Psoas muscle (tissue), 7 donors: ENCODE measurements at regions not wholly inside any gene's neighbourhood (a gene's known extent, or its start where the extent isn't known, plus 50 kb on each side); places are given as distances from the start of the nearest gene placed in this dataset.

Experiments
- ATAC-seq, 4 donors: fragments of 200-7000 bp; cut with Tn5 transposase; one replicate each; pipeline ENCODE4 v1.9.1; 2020; ENCODE audit warnings: moderate library complexity in 3 of 4, mild to moderate bottlenecking in 2 of 4
- DNase-seq, 2 donors: peaks; one replicate each; pipeline ENCODE4 v3.0.0-alpha.2; 2020
- H3K27ac ChIP-seq: fragments of 200-600 bp; one replicate; pipeline ENCODE4 v1.8.0; 2022
- H3K27me3 ChIP-seq, 3 donors: fragments of 200-600 bp in 1 of 3; one replicate each; pipeline versions ENCODE4 v1.6.1 to v1.8.0; 2013 to 2022; ENCODE audit warnings: low read length in 2 of 3, mild to moderate bottlenecking in 2 of 3, moderate library complexity in 1 of 3; ENCODE audit not compliant: insufficient read depth in 3 of 3
- H3K36me3 ChIP-seq, 2 donors: fragments of 200-600 bp in 1 of 2; one replicate each; pipeline versions ENCODE4 v1.6.1 to v1.8.0; 2013 to 2022; ENCODE audit warnings: low read depth in 1 of 2, mild to moderate bottlenecking in 1 of 2, moderate library complexity in 1 of 2; ENCODE audit not compliant: insufficient read depth in 1 of 2
- H3K4me1 ChIP-seq: fragments of 200-600 bp; one replicate; pipeline ENCODE4 v1.8.0; 2022
- H3K4me3 ChIP-seq: fragments of 200-600 bp; one replicate; pipeline ENCODE4 v1.8.0; 2022; ENCODE audit warnings: mild to moderate bottlenecking
- H3K9me3 ChIP-seq: fragments of 200-600 bp; one replicate; pipeline ENCODE4 v1.8.0; 2022
- CTCF ChIP-seq: fragments of 200-600 bp; IDR thresholded peaks from one replicate; pipeline ENCODE4 v1.8.0; 2022; ENCODE audit warnings: antibody characterized with exemption
- WGBS, 3 donors: extraction: QIAGEN DNeasy Blood & Tissue Kit; methylation state at CpG; one replicate each; pipeline versions ENCODE4 v1.1.6 to v1.1.7; 2013; 5-methylcytosine and 5-hydroxymethylcytosine counted together
- intact Hi-C, 2 donors: fragments of 100-400 bp; cut with DNase I; formaldehyde crosslinking; loops; one replicate each; pipeline versions ENCODE4 v1.11.0 to v1.14.2; 2022
- donor health status: healthy with polysubstance abuse.
- donor health status: DM: no; HTN: no; CAD: no; lungs with moderate emphysema.
- donor health status: Bipolar disorder and iron deficiency.
- donor health status: healthy.
- donor health status: DM: yes; HTN: yes; CAD: no.
- donor health status: DM: no; HTN: no; CAD: no.
- donor health status: DM: yes; HTN: yes; CAD: no.

GRCh38 chr16:26742040-26742439 lies 324.7 kb upstream of the C16orf82 start:
- WGBS, 3 donors, result 28 to 36% (median 32%) methylated on average over 2 of the region's 2 CpGs
- H3K4me1 ChIP-seq, result no peaks in the 10 kb centered on the region

GRCh38 chr16:26744430-26744829 lies 322.3 kb upstream of the C16orf82 start:
- intact Hi-C loops, result no loop called here
- H3K27me3 ChIP-seq, result no peaks in the 10 kb centered on the region
- WGBS, 3 donors, result 41 to 51% (median 43%) methylated on average over 5 of the region's 5 CpGs
- no peaks in the 10 kb centered on the region for H3K9me3 ChIP-seq
- DNase-seq (no peak), ATAC-seq (no peak)
- H3K36me3 ChIP-seq, result no peaks in the 10 kb centered on the region
- no peaks in the 10 kb centered on the region for H3K4me1 ChIP-seq
- TF ChIP-seq CTCF, result no peak
- no peak overlapping the region for H3K4me3 ChIP-seq
- no peak overlapping the region for H3K27ac ChIP-seq

More at GRCh38 chr16:26742040-26742439, 324.7 kb upstream of the C16orf82 start:
- ATAC-seq (no peak), DNase-seq (no peak)
- Histone ChIP-seq H3K9me3 (no peaks in the 10 kb centered on the region), H3K4me3 (no peak overlapping the region), H3K27ac (no peak overlapping the region), H3K36me3 (no peaks in the 10 kb centered on the region), H3K27me3 (no peaks in the 10 kb centered on the region)
- no peak for TF ChIP-seq CTCF
- intact Hi-C loops, result no loop called here

GRCh38 chr16:26747760-26748159 lies 319.0 kb upstream of the C16orf82 start:
- 23 to 33% (median 29%) methylated on average over 4 of the region's 4 CpGs for WGBS, 3 donors
- no peak for TF ChIP-seq CTCF
- Histone ChIP-seq H3K36me3 (no peaks in the 10 kb centered on the region), H3K4me1 (no peaks in the 10 kb centered on the region), H3K4me3 (no peak overlapping the region), H3K9me3 (no peaks in the 10 kb centered on the region), H3K27me3 (peaks cover 0 to 2% (median 0%) of the 10 kb centered on the region in 3 donors), H3K27ac (no peak overlapping the region)
- DNase-seq (no peak), ATAC-seq (no peak)
- intact Hi-C loops, result no loop called here

GRCh38 chr16:26749072-26749471 lies 317.7 kb upstream of the C16orf82 start:
- peaks cover 0 to 2% (median 0%) of the 10 kb centered on the region in 3 donors for H3K27me3 ChIP-seq
- no peak overlapping the region for H3K4me3 ChIP-seq
- H3K9me3 ChIP-seq, result no peaks in the 10 kb centered on the region
- no peak for TF ChIP-seq CTCF
- no peak for ATAC-seq
- H3K4me1 ChIP-seq, result no peaks in the 10 kb centered on the region
- DNase-seq, result no peak
- intact Hi-C loops, result no loop called here
- H3K36me3 ChIP-seq, result no peaks in the 10 kb centered on the region
- WGBS, 3 donors, result 52 to 57% (median 53%) methylated on average over 2 of the region's 2 CpGs
- no peak overlapping the region for H3K27ac ChIP-seq

- TF ChIP-seq CTCF, result no peak
- no peaks in the 10 kb centered on the region for H3K36me3 ChIP-seq
- no peak for DNase-seq
- ATAC-seq, result no peak
- no peak overlapping the region for H3K4me3 ChIP-seq
- WGBS, 3 donors, result 93 to 95% (median 94%) methylated on average over 2 of the region's 2 CpGs
- H3K27ac ChIP-seq, result no peak overlapping the region
- H3K27me3 ChIP-seq, result peaks cover 0 to 2% (median 0%) of the 10 kb centered on the region in 3 donors
- no peaks in the 10 kb centered on the region for H3K9me3 ChIP-seq
- intact Hi-C loops, result no loop called here
- H3K4me1 ChIP-seq, result no peaks in the 10 kb centered on the region
Observed at GRCh38 chr16:26752166-26752565, 314.6 kb upstream of the C16orf82 start.
